ENCODE measurements at regions not wholly inside any gene's neighbourhood (a gene's known extent, or its start where the extent isn't known, plus 50 kb on each side); places are given as distances from the start of the nearest gene placed in this dataset.

GRCh38 chr10:52637592-52637991 is 135.0 kb downstream of the MBL2 start:
- TF ChIP-seq POLR2AphosphoS5 (IDR thresholded peaks at IDR 0.05; ENCODE audit: borderline replicate concordance, low read depth, low read length) (no peak), EZH2 (IDR thresholded peaks at IDR 0.05) (no peak)
